Head of caudate nucleus (tissue), 42 donors: ENCODE measurements at regions not wholly inside any gene's neighbourhood (a gene's known extent, or its start where the extent isn't known, plus 50 kb on each side); places are given as distances from the start of the nearest gene placed in this dataset.
"Not testable (repeated sequence)": the region's sequence is repeated elsewhere in the genome, so short reads cannot be mapped to it uniquely, and the experiment has no call there.

Experiments
- DNase-seq, 42 donors: peaks; one replicate each; pipeline versions ENCODE4 v3.0.0 to v3.0.0-alpha.2; 2020 to 2021; ENCODE audit warnings: mixed read lengths in 7 of 42
- intact Hi-C: fragments of 100-400 bp; cut with DNase I; formaldehyde crosslinking; loops from one replicate; pipeline ENCODE4 v1.15.0; 2022

GRCh38 chr4:102397056-102397455, 51.8 kb upstream of the SLC39A8 start:
- DNase-seq, intact Hi-C loops: not testable (repeated sequence)

DNA sequence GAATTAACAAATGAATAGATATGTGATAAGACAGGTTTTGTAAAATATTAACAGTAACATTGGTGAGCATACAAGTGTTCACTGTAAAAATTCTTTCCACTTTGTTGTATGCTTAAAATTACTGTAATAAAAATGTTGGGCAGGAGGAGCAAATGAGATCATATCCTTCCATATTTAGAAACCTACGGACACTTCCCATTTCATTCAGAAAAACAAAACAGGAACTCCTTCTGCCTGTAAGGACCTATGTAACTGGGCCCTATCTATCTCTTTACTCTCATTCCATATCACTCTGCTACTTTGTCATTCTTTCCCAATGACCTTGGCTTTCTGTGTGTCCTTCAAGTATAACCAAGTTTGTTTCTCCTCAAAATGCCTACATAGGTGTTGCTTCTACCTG, 53.7 kb upstream of the SLC39A8 start:
- no peak for DNase-seq

GRCh38 chr4:102400898-102401297, 55.6 kb upstream of the SLC39A8 start:
- intact Hi-C loops: no loop called here
- no peak for DNase-seq

More for the DNA sequence above, 53.7 kb upstream of the SLC39A8 start:
- intact Hi-C loops: no loop called here

GRCh38 chr4:102402223-102402622, 56.9 kb upstream of the SLC39A8 start:
- no peak for DNase-seq
- intact Hi-C loops: no loop called here

DNA sequence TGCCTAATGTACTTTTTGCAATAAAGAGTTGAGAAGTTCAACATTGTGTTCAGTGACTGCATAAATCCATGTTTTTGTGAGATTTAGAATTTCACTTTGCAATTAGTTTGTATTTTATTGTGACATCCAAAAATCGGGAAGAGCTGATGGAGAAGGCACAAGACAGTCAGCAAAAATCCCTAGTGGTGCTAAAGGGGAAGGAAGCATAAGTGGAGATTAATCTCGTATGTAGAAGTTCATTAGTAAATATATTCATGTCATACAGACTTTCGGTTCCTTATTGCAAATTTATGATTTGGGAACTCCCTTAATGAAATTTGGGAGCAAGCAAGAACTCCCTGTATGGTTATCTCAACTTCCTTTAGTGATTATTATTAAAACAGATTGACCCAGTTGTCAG, 57.8 kb upstream of the SLC39A8 start:
- no peak for DNase-seq
- intact Hi-C loops: no loop called here

DNA sequence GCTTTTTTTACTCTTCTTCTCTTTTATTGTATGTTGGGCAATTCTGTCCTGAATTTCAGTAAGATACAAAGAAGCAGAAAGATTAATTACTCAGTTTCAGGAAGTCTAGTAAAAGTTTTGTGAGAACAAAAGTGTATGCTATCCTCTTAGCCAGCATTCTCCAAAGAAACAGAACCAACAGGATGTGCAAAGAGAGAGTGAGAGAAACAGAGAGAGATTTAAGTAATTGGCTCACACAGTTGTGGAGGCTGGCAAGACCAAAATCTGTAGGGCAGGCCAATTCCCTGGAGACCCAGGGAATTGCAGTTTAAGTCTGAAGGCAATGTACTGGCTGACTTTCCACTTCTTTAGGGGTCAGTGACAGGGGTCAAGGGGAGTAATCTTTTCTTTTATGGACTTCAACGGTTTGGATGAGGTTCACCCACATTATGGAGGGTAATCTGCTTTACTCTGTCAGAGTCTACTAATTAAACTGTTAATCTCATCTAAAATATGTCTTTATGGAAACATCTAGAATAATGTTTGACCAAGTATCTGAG, 59.2 kb upstream of the SLC39A8 start:
- no peak for DNase-seq
- intact Hi-C loops: no loop called here

DNA sequence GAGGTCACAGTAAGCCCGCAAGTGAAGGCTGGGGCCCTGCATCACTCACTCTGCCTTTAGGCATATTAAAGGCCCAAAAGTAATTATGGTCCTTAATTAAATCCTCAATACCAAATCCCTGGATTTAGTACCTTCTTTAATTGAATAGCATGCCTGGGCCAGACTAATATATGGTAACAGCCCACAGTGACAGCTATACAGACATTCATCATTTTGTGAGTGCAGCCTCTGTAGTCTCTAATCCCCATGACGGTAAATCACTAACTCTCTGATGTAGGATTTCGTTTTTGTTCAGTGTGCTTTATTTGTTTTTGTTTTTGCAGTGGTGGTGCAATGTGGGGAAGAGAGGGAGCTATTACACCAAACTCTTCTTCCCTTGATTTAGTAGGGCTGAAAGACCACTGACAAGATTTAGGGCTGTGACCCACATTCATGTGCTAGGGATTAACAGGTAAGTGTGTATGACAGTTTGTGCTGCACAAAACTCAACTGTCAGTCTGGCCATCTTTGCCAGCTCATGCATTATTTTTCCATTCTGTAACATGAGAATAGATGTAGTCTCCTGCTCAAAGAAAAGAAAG, 60.6 kb upstream of the SLC39A8 start:
- intact Hi-C loops: no loop called here
- no peak for DNase-seq

GRCh38 chr4:102410884-102411283, 65.6 kb upstream of the SLC39A8 start:
- intact Hi-C loops, DNase-seq: not testable (repeated sequence)

GRCh38 chr4:102411408-102411807, 66.1 kb upstream of the SLC39A8 start:
- intact Hi-C loops: no loop called here

DNA sequence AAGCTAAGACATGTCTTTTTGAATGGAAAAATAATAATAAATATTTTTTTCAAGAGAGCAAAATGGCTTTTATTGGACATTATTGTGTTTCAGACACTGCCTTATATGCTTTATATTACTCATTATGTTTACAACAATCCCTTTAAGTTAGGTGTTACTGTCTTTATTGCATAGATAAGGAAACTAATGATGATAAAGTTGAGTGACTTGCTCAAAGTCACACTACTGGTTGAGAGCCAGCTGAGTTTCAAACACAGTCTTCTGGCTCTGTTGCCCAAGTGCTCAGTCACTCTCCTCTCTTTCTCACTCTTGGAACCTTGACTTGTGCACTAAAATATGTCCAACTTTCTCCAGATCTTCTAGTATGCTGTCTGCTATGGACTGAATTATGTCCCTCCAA, 71.5 kb upstream of the SLC39A8 start:
- DNase-seq: no peak
- intact Hi-C loops: no loop called here

More at GRCh38 chr4:102411408-102411807, 66.1 kb upstream of the SLC39A8 start:
- no peak for DNase-seq

DNA sequence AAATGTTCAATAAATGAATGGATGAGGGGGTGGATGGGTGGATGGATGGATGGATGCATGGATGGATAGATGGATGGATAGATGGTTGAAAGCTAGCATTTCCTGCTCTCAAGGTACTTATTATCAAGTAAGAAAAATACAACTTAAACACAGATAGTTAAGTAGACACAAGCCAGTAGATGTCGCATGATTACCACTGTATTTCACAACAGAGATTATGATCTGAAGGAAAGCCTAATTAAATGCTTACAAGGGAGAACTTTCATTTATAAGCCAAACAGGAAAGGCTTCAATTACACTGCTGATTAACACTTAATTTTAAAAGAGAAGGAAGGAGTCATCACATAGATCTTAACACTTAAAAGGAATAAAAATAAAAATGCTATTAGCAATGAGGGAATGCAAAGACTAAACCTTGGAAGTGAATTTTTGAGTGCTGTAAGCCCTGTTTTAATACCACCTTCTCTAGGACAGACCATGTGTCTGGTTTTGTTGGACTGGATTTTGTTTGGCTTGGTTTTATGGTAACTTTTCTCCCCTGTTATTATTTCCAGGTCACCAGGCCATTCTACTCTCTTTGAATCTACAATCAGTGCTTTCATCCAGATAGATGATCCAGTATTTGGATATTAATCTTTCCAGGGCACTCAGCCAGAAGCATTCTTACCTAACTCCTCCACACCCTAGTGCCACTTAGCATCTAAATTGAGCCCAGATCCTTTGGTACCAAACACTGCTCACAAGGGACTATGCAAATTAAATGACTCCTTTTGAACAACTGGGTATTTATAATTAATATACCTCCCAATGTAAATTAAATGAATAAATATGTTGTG, 75.5 kb upstream of the SLC39A8 start:
- no peak for DNase-seq
- intact Hi-C loops: loop anchor here (10.0 kb wide), 1 partner anchor 76 kb away; the partner anchor contains the start of gene SLC39A8

DNA sequence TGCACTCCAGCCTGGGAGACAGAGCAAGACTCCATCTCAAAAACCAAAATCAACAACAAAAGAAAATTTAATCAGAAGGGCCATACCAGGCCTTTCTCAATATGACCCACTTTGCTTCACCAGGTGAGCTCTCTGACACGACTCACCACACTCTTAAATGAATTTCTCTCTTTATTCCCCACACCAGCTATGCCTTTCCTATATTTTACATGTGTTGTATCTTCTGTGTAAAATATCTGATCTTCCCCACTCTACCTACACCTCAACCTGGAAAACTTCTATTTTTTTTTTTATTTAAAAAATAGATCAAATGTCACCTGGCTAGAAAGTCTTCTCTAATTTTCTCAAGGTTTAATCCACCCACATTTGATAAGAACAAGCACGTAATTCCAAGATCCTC, 77.6 kb upstream of the SLC39A8 start:
- intact Hi-C loops: loop anchor here (10.0 kb wide), 1 partner anchor 78 kb away; the partner anchor contains the start of gene SLC39A8
- no peak for DNase-seq

- DNase-seq: no peak
- intact Hi-C loops: loop anchor here (10.0 kb wide), 1 partner anchor 79 kb away; the partner anchor contains the start of gene SLC39A8
Observed at GRCh38 chr4:102423375-102423774, 77.8 kb upstream of the NFKB1 start.

DNA sequence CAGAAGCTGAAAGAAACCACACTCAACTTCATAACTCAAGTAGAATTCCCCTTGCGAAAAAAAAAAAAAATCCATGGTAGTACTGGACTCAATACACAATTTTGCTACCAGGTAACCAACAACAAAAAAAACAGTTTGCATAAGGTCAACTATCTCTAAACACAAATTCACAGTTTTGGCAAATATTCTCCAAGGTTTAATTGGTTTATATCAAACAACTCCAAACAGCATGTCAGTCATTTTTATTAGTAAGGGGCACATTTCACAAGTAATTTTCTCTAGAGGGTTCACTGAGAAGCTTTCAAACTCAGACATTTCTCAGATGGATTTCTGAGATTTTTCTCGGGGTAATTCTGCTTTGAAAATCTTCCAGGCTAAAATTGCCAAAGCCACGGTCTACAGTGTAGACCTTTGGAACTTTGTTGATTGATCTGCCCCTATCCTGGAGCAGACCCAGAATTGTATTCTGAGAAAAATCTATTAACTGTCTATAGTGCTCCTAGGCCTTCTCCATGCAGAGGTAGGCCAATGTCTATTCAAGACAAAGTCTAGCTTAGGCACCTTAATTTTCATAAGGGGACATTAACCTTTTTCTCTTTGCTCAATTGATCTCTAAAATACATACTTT, 73.7 kb upstream of the NFKB1 start:
- intact Hi-C loops: loop anchor here (10.0 kb wide), 1 partner anchor 83 kb away; the partner anchor contains the start of gene SLC39A8
- no peak for DNase-seq

GRCh38 chr4:102428122-102428521, 73.0 kb upstream of the NFKB1 start:
- no peak for DNase-seq
- intact Hi-C loops: loop anchor here (10.0 kb wide), 1 partner anchor 83 kb away; the partner anchor contains the start of gene SLC39A8

DNA sequence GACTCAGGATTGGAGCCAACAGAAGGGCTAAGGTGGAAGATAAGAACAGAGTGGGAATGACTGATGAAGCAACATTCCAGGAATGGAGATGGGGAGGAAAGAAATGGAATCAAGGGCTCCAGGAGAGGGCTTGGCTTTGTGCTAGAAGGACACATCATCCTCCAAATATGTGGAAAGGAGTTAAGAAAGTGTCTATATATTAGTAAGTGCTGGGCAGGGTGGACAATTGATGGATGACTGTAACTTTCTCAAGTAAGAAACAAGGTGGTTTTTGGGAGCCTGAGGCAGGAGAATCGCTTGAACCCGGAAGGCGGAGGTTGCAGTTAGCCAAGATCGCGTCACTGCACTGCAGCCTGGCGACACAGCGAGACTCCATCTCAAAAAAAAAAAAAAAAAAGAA, 71.6 kb upstream of the NFKB1 start:
- no peak for DNase-seq
- intact Hi-C loops: loop anchor here (10.0 kb wide), 1 partner anchor 85 kb away; the partner anchor contains the start of gene SLC39A8

- intact Hi-C loops: loop anchor here (10.0 kb wide), 1 partner anchor 664 kb away; the partner anchor contains the start of gene BDH2
- DNase-seq: peak in 1 of 42 donors; percentile 12
Observed at GRCh38 chr4:102430461-102430910, 70.7 kb upstream of the NFKB1 start.

DNA sequence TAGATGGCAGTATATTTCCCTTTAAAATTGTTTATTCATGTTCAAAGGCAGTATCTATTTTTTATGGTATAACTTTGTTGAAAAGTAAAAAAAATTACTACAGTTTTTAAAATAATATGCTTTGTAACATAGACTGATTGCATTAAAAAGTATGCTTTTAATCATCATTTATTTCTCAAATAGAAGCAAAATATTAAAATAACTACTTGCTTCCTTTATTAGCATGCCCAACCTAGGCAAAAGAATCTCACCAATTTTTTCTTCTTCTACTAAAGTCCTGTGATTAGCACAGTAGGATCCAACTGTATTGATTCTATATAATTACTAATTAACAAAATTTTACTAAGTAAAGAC, 69.6 kb upstream of the NFKB1 start:
- intact Hi-C loops: loop anchor here (10.0 kb wide), 1 partner anchor 663 kb away; the partner anchor contains the start of gene BDH2
- no peak for DNase-seq

- intact Hi-C loops: loop anchor here (10.0 kb wide), 1 partner anchor 658 kb away; the partner anchor contains the start of gene BDH2
- no peak for DNase-seq
Observed at GRCh38 chr4:102437111-102437510, 64.0 kb upstream of the NFKB1 start.
